Naive thymus-derived CD4-positive, alpha-beta T cell (primary cell): ENCODE measurements at regions not wholly inside any gene's neighbourhood (a gene's known extent, or its start where the extent isn't known, plus 50 kb on each side); places are given as distances from the start of the nearest gene placed in this dataset.

Experiments
- ATAC-seq: fragments of 150-1000 bp; cut with Tn5 transposase; 2 replicates; pipeline ENCODE4 v1.10.0; 2021; ENCODE audit warnings: mild to moderate bottlenecking, moderate library complexity
- CTCF ChIA-PET: fragments of 350-600 bp; sonication (Branson Sonifier 250); formaldehyde crosslinking; loops from one replicate; lab custom pipeline; 2021; ENCODE audit warnings: antibody characterized with exemption; lab: Charles Lee
- POLR2A ChIA-PET: fragments of 350-600 bp; sonication (Branson Sonifier 250); formaldehyde crosslinking; loops from one replicate; lab custom pipeline; 2021; ENCODE audit warnings: antibody characterized with exemption, inconsistent platforms; lab: Charles Lee
- DNase-seq, 9 donors: peaks; one replicate each; pipeline versions ENCODE4 v3.0.0 to v3.0.0-alpha.2; 2020 to 2022; ENCODE audit warnings: mixed read lengths in 1 of 9
- H3K27ac ChIP-seq: one replicate; pipeline ENCODE4 v1.7.0; 2013; ENCODE audit warnings: mild to moderate bottlenecking, low read depth, low read length, moderate library complexity
- H3K27me3 ChIP-seq, 2 donors: one replicate each; pipeline ENCODE4 v1.7.0; 2013; ENCODE audit warnings: low read length in 2 of 2, mild to moderate bottlenecking in 2 of 2, moderate library complexity in 2 of 2; ENCODE audit not compliant: control insufficient read depth in 2 of 2, insufficient read depth in 2 of 2
- H3K36me3 ChIP-seq, 3 experiments: 1 replicate in 2 of 3; 2 replicates in 1 of 3; pipeline ENCODE4 v1.7.0; 2013; ENCODE audit warnings: low read length in 3 of 3, mild to moderate bottlenecking in 3 of 3, moderate library complexity in 1 of 3; ENCODE audit not compliant: insufficient read depth in 3 of 3, control insufficient read depth in 2 of 3
- H3K4me1 ChIP-seq, 2 donors: one replicate each; pipeline ENCODE4 v1.7.0; 2013; ENCODE audit warnings: low read length in 2 of 2, mild to moderate bottlenecking in 2 of 2, moderate library complexity in 1 of 2; ENCODE audit not compliant: control insufficient read depth in 2 of 2, insufficient read depth in 2 of 2
- H3K4me3 ChIP-seq: 2 replicates; pipeline ENCODE4 v1.7.0; 2013; ENCODE audit warnings: mild to moderate bottlenecking, low read length
- H3K9me3 ChIP-seq, 3 experiments: 1 replicate in 2 of 3; 2 replicates in 1 of 3; pipeline ENCODE4 v1.7.0; 2013; ENCODE audit warnings: low read length in 3 of 3; ENCODE audit not compliant: control insufficient read depth in 2 of 3
- H3K27ac Mint-ChIP-seq, 9 donors: one replicate each; pipeline ENCODE4 v1.8.0; 2020 to 2022; ENCODE audit warnings: mixed read lengths in 9 of 9, mild to moderate bottlenecking in 8 of 9, moderate library complexity in 5 of 9, inconsistent platforms in 2 of 9
- H3K27me3 Mint-ChIP-seq, 5 donors: one replicate each; pipeline ENCODE4 v1.8.0; 2021 to 2022; ENCODE audit warnings: mixed read lengths in 5 of 5, mild to moderate bottlenecking in 1 of 5
- H3K36me3 Mint-ChIP-seq, 5 donors: one replicate each; pipeline ENCODE4 v1.8.0; 2020 to 2022; ENCODE audit warnings: mixed read lengths in 5 of 5, mild to moderate bottlenecking in 3 of 5, inconsistent platforms in 1 of 5
- H3K4me1 Mint-ChIP-seq, 7 donors: one replicate each; pipeline ENCODE4 v1.8.0; 2020 to 2022; ENCODE audit warnings: mixed read lengths in 7 of 7, mild to moderate bottlenecking in 3 of 7, inconsistent platforms in 1 of 7
- H3K4me3 Mint-ChIP-seq, 10 donors: one replicate each; pipeline ENCODE4 v1.8.0; 2020 to 2022; ENCODE audit warnings: mild to moderate bottlenecking in 10 of 10, mixed read lengths in 10 of 10, moderate library complexity in 6 of 10, inconsistent platforms in 2 of 10
- H3K9me3 Mint-ChIP-seq, 11 donors: one replicate each; pipeline ENCODE4 v1.8.0; 2020 to 2022; ENCODE audit warnings: mixed read lengths in 11 of 11, mild to moderate bottlenecking in 4 of 11, inconsistent platforms in 1 of 11, moderate library complexity in 1 of 11
- intact Hi-C, 2 donors: fragments of 100-400 bp; cut with micrococcal nuclease; formaldehyde crosslinking; loops; one replicate each; pipeline ENCODE4 v1.15.1; 2023

GRCh38 chr10:43715334-43715733, 66.7 kb upstream of the ZNF32 start:
- intact Hi-C loops, result no loop called here
- ChIA-PET CTCF (no interaction called here), POLR2A (no interaction called here)
- no peak for ATAC-seq
- Histone ChIP-seq H3K27ac (no peak overlapping the region), H3K36me3 (no peaks in the 10 kb centered on the region), H3K4me3 (no peak overlapping the region), H3K9me3 (no peaks in the 10 kb centered on the region), H3K27me3 (no peaks in the 10 kb centered on the region), H3K4me1 (no peaks in the 10 kb centered on the region)
- Mint-ChIP-seq H3K9me3 (peaks cover 0 to 14% (median 2%) of the 10 kb centered on the region in 11 donors), H3K36me3 (no peaks in the 10 kb centered on the region), H3K4me3 (no peak overlapping the region), H3K27ac (peak overlapping the region in 1 of 9 donors; percentile 74), H3K4me1 (peaks cover 0 to 2% (median 0%) of the 10 kb centered on the region in 7 donors), H3K27me3 (peaks cover 7 to 22% (median 17%) of the 10 kb centered on the region in 5 donors)
- DNase-seq, result no peak

DNA sequence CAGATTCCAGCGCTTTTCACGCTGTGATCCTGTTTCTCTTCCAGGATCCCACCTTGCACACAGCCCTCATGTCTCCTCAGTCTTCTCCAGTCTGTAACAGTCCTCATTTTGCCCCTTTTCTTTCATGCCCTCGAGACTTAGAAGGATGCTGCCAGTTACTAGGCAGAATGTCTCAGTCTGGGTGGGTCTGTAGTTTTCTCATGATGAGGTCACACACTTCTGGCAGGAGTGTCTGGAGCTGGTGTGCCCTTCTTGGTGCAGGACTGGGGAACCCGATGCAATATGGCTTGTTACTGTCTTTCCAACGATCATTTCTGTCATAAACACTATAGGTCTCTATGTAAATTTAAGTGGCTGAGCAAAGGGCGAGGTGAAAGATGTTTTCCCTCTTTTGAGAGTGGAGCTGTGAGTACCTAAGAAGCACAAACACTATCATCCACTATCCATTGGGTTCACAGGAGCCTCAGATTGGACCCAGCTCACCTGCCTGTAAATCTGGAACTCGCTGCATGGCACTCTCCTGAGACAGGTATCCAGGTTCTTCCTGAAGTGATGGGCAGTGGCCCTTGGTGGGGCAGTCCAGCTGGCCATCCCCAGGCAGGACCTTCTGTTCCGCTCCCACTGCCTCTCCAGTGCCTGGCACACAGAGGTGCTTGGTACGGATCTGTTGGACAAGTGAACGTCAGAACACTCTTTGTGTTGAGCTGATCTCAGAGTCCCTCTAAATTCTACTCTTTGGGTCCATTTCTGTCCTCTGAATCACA, 64.3 kb upstream of the ZNF32 start:
- ATAC-seq (no peak), DNase-seq (no peak)
- Mint-ChIP-seq H3K27ac (no peak overlapping the region), H3K4me1 (no peaks in the 10 kb centered on the region), H3K4me3 (no peak overlapping the region), H3K27me3 (peaks cover 0 to 10% (median 7%) of the 10 kb centered on the region in 5 donors), H3K36me3 (no peaks in the 10 kb centered on the region), H3K9me3 (peaks cover 0 to 7% (median 0%) of the 10 kb centered on the region in 11 donors)
- Histone ChIP-seq H3K27me3 (no peaks in the 10 kb centered on the region), H3K4me1 (no peaks in the 10 kb centered on the region), H3K9me3 (no peaks in the 10 kb centered on the region), H3K36me3 (no peaks in the 10 kb centered on the region), H3K4me3 (no peak overlapping the region), H3K27ac (no peak overlapping the region)
- intact Hi-C loops, result no loop called here
- ChIA-PET CTCF (no interaction called here), POLR2A (no interaction called here)

- DNase-seq (no peak), ATAC-seq (no peak)
- H3K4me3 Mint-ChIP-seq, result no peak overlapping the region
- no peaks in the 10 kb centered on the region for H3K36me3 ChIP-seq
- CTCF ChIA-PET, result no interaction called here
- no peak overlapping the region for H3K27ac ChIP-seq
- no peaks in the 10 kb centered on the region for H3K27me3 Mint-ChIP-seq
- H3K9me3 ChIP-seq, result no peaks in the 10 kb centered on the region
- H3K27ac Mint-ChIP-seq, result no peak overlapping the region
- no peaks in the 10 kb centered on the region for H3K36me3 Mint-ChIP-seq
- H3K9me3 Mint-ChIP-seq, result no peaks in the 10 kb centered on the region
- intact Hi-C loops, result no loop called here
- POLR2A ChIA-PET, result no interaction called here
- no peaks in the 10 kb centered on the region for H3K27me3 ChIP-seq
- no peaks in the 10 kb centered on the region for H3K4me1 Mint-ChIP-seq
- H3K4me3 ChIP-seq, result no peak overlapping the region
- H3K4me1 ChIP-seq, result no peaks in the 10 kb centered on the region
These were observed 62.2 kb upstream of the ZNF32 start for GRCh38 chr10:43710772-43711471.

DNA sequence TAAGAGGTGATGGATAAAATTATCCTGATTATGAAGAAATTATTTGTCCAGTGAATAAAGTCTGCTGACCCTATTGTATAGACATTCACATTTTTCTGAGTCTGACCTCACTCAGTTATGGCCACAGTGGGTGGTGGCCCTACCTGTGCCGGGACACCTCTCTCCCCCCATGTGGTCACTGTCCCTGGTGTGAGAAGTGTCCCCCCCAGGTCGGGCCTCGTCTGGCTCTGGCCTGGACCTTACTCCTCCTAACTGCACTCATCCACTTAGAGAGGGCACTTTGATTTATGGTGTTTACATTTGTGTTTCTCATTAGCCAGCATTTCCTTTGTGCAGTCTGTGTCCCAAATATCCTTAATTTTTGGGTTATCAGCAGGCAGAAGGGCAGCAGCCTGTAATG, 59.6 kb upstream of the ZNF32 start:
- no peak for ATAC-seq
- no peak overlapping the region for H3K27ac Mint-ChIP-seq
- H3K4me1 Mint-ChIP-seq, result peaks cover 0 to 1% (median 0%) of the 10 kb centered on the region in 7 donors
- intact Hi-C loops, result no loop called here
- no peaks in the 10 kb centered on the region for H3K36me3 Mint-ChIP-seq
- Histone ChIP-seq H3K4me3 (no peak overlapping the region), H3K4me1 (no peaks in the 10 kb centered on the region), H3K9me3 (no peaks in the 10 kb centered on the region), H3K36me3 (no peaks in the 10 kb centered on the region), H3K27ac (no peak overlapping the region), H3K27me3 (no peaks in the 10 kb centered on the region)
- H3K27me3 Mint-ChIP-seq, result no peaks in the 10 kb centered on the region
- POLR2A ChIA-PET, result no interaction called here
- no peaks in the 10 kb centered on the region for H3K9me3 Mint-ChIP-seq
- no peak overlapping the region for H3K4me3 Mint-ChIP-seq
- CTCF ChIA-PET, result no interaction called here
- no peak for DNase-seq

DNA sequence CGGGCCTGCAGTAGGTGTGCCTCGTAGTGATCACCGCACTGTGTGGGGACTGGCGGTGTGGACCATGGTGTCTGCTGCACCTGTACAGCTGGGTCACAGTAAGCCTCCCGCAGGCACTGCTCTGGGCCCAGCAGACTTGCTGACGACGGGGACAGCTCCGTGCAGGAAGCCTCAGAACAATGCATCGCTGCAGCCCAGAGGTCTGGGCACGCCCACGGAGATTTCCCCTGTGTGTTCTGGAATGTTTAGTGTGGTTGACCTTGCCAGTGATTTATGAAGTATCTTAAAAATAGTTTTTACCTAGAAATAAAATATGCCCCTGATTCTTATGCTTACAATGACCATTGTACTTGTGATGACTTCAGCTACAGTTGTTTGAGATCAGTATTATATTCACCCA, 59.1 kb upstream of the ZNF32 start:
- CTCF ChIA-PET, result no interaction called here
- Mint-ChIP-seq H3K36me3 (no peaks in the 10 kb centered on the region), H3K27ac (no peak overlapping the region), H3K9me3 (no peaks in the 10 kb centered on the region), H3K4me3 (no peak overlapping the region), H3K4me1 (peaks cover 0 to 1% (median 0%) of the 10 kb centered on the region in 7 donors), H3K27me3 (no peaks in the 10 kb centered on the region)
- Histone ChIP-seq H3K4me3 (no peak overlapping the region), H3K4me1 (no peaks in the 10 kb centered on the region), H3K9me3 (no peaks in the 10 kb centered on the region), H3K36me3 (no peaks in the 10 kb centered on the region), H3K27me3 (no peaks in the 10 kb centered on the region), H3K27ac (no peak overlapping the region)
- ATAC-seq (peak; percentile 18), DNase-seq (no peak)
- intact Hi-C loops, result no loop called here
- POLR2A ChIA-PET, result no interaction called here

DNA sequence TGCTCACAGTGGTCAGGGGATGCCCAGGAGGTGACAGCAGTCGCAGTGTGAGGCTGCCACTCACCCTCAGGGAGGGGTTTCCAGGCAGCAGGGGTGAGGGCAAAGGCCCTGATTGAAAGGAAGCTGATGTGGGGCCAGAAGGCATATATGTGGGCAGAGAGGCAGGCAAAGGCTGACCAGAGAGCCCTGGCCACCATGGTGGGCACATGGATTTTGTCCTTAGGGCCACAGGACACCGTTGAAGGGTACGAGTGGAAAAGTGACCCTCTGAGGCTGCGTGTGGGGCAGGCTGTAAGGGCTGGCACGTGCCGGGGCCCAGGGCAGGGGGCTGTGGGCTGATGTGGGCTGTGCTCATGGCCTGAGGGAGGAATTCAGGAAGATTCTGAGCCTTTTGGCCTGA, 57.5 kb upstream of the ZNF32 start:
- H3K9me3 Mint-ChIP-seq, result no peaks in the 10 kb centered on the region
- CTCF ChIA-PET, result no interaction called here
- Histone ChIP-seq H3K4me1 (no peaks in the 10 kb centered on the region), H3K27me3 (no peaks in the 10 kb centered on the region), H3K9me3 (no peaks in the 10 kb centered on the region), H3K27ac (no peak overlapping the region), H3K36me3 (no peaks in the 10 kb centered on the region), H3K4me3 (no peak overlapping the region)
- no peaks in the 10 kb centered on the region for H3K36me3 Mint-ChIP-seq
- intact Hi-C loops, result no loop called here
- H3K27me3 Mint-ChIP-seq, result no peaks in the 10 kb centered on the region
- H3K4me3 Mint-ChIP-seq, result no peak overlapping the region
- no peak for DNase-seq
- H3K4me1 Mint-ChIP-seq, result peaks cover 0 to 1% (median 0%) of the 10 kb centered on the region in 7 donors
- POLR2A ChIA-PET, result no interaction called here
- ATAC-seq, result no peak
- peak overlapping the region in 1 of 9 donors; percentile 23 for H3K27ac Mint-ChIP-seq

- H3K4me3 Mint-ChIP-seq, result no peak overlapping the region
- H3K27ac Mint-ChIP-seq, result no peak overlapping the region
- no peak for ATAC-seq
- Histone ChIP-seq H3K27ac (no peak overlapping the region), H3K36me3 (no peaks in the 10 kb centered on the region), H3K4me3 (no peak overlapping the region), H3K9me3 (no peaks in the 10 kb centered on the region), H3K4me1 (no peaks in the 10 kb centered on the region), H3K27me3 (no peaks in the 10 kb centered on the region)
- DNase-seq, result no peak
- CTCF ChIA-PET, result no interaction called here
- no peaks in the 10 kb centered on the region for H3K36me3 Mint-ChIP-seq
- peaks cover 0 to 6% (median 0%) of the 10 kb centered on the region in 5 donors for H3K27me3 Mint-ChIP-seq
- peaks cover 0 to 1% (median 0%) of the 10 kb centered on the region in 7 donors for H3K4me1 Mint-ChIP-seq
- POLR2A ChIA-PET, result no interaction called here
- intact Hi-C loops, result no loop called here
- no peaks in the 10 kb centered on the region for H3K9me3 Mint-ChIP-seq
These were observed 54.6 kb upstream of the ZNF32 start for GRCh38 chr10:43703286-43703685.
